GM19468 (cell line): ENCODE measurements at regions not wholly inside any gene's neighbourhood (a gene's known extent, or its start where the extent isn't known, plus 50 kb on each side); places are given as distances from the start of the nearest gene placed in this dataset.
"Not testable (repeated sequence)": the region's sequence is repeated elsewhere in the genome, so short reads cannot be mapped to it uniquely, and the experiment has no call there.

Experiments
- ATAC-seq: cut with Tn5 transposase; IDR thresholded peaks from one replicate; pipeline ENCODE4 v1.9.1; 2021; ENCODE audit warnings: mild to moderate bottlenecking, moderate library complexity, moderate number of reproducible peaks; ENCODE audit not compliant: unreplicated experiment; ENCODE audit errors: extremely low read depth

GRCh38 chr3:140752499-140752898 lies 74.6 kb downstream of the TRIM42 start:
- no peak for ATAC-seq

- ATAC-seq, result peak; percentile 58
Observed at GRCh38 chr3:140753865-140754754, 76.2 kb downstream of the TRIM42 start.

- no peak for ATAC-seq
Observed at GRCh38 chr3:140754936-140755335, 77.1 kb downstream of the TRIM42 start.

GRCh38 chr3:140756240-140757016 lies 78.6 kb downstream of the TRIM42 start:
- peak; percentile 59 for ATAC-seq

GRCh38 chr3:140758791-140759444 lies 81.1 kb downstream of the TRIM42 start:
- ATAC-seq, result no peak

- no peak for ATAC-seq
Observed at GRCh38 chr3:140760324-140761075, 82.6 kb downstream of the TRIM42 start.

GRCh38 chr3:140761076-140761639 lies 83.3 kb downstream of the TRIM42 start:
- no peak for ATAC-seq

GRCh38 chr3:140762746-140763145 lies 84.9 kb downstream of the TRIM42 start:
- no peak for ATAC-seq

GRCh38 chr3:140763532-140763931 lies 85.7 kb downstream of the TRIM42 start:
- no peak for ATAC-seq

GRCh38 chr3:140765246-140765645 lies 87.4 kb downstream of the TRIM42 start:
- ATAC-seq, result no peak

GRCh38 chr3:140766465-140766864 lies 88.6 kb downstream of the TRIM42 start:
- ATAC-seq, result no peak

GRCh38 chr3:140767566-140767965 lies 89.7 kb downstream of the TRIM42 start:
- no peak for ATAC-seq

- no peak for ATAC-seq
Observed at GRCh38 chr3:140768941-140769340, 91.1 kb downstream of the TRIM42 start.

GRCh38 chr3:140769951-140770350 lies 92.1 kb downstream of the TRIM42 start:
- no peak for ATAC-seq

- no peak for ATAC-seq
Observed at GRCh38 chr3:140770977-140771667, 93.3 kb downstream of the TRIM42 start.

GRCh38 chr3:140777631-140778233 lies 99.9 kb downstream of the TRIM42 start:
- no peak for ATAC-seq

- no peak for ATAC-seq
Observed at GRCh38 chr3:140791368-140791767, 113.5 kb downstream of the TRIM42 start.

- ATAC-seq, result no peak
Observed at GRCh38 chr3:140794507-140794906, 116.6 kb downstream of the TRIM42 start.

- not testable (repeated sequence) for ATAC-seq
Observed at GRCh38 chr3:140802898-140803297, 125.0 kb downstream of the TRIM42 start.
